ENCODE measurements at regions not wholly inside any gene's neighbourhood (a gene's known extent, or its start where the extent isn't known, plus 50 kb on each side); places are given as distances from the start of the nearest gene placed in this dataset.

- Mint-ChIP-seq H3K27ac (no peak overlapping the region), H3K4me3 (no peak overlapping the region), H3K27me3 (ENCODE audit: insufficient read depth, low read depth, poor library complexity) (peaks cover 6% of the 10 kb centered on the region)
Observed at GRCh38 chr13:22085001-22085400, 414.1 kb downstream of the FGF9 start.

More at GRCh38 chr13:22085001-22085400, 414.1 kb downstream of the FGF9 start:
- H2AFZ ChIP-seq: no peak overlapping the region
- H3K9me2 ChIP-seq (ENCODE audit: insufficient read depth): no peaks in the 10 kb centered on the region
- no peak overlapping the region for H3K4me3 ChIP-seq
- no peak overlapping the region for H3K27ac ChIP-seq (ENCODE audit: low read depth)
- Mint-ChIP-seq H3K36me3 (ENCODE audit: low read depth) (no peaks in the 10 kb centered on the region), H3K9me3 (no peaks in the 10 kb centered on the region), H3K4me1 (peaks cover 16% of the 10 kb centered on the region)
- H3K4me2 ChIP-seq: no peak overlapping the region
- no peaks in the 10 kb centered on the region; the same call in 1 of the 2 replicates for H3K4me1 ChIP-seq (ENCODE audit: insufficient read depth)
- TF ChIP-seq REST (IDR thresholded peaks at IDR 0.05; ENCODE audit: unreplicated experiment) (no peak), CREB1 (CRISPR knock-in tag; IDR thresholded peaks at IDR 0.05; ENCODE audit: low read depth) (no peak), ZNF114 (CRISPR knock-in tag; IDR thresholded peaks at IDR 0.05) (no peak), ZNF331 (CRISPR knock-in tag; IDR thresholded peaks at IDR 0.05; ENCODE audit: low read depth) (no peak), CTCF (conservative IDR thresholded peaks at IDR 0.05; ENCODE audit: low read depth in 2 of 2) (no peak), EZH2 (IDR thresholded peaks at IDR 0.05; ENCODE audit: low read depth, unreplicated experiment) (no peak), ETS1 (IDR thresholded peaks at IDR 0.05) (no peak), ZNF462 (CRISPR knock-in tag; IDR thresholded peaks at IDR 0.05) (no peak), EZH2phosphoT487 (IDR thresholded peaks at IDR 0.05; ENCODE audit: unreplicated experiment) (no peak), NANOG (IDR thresholded peaks at IDR 0.05; ENCODE audit: borderline replicate concordance) (no peak), STAT1 (IDR thresholded peaks at IDR 0.05; ENCODE audit: unreplicated experiment) (no peak), POLR2AphosphoS5 (IDR thresholded peaks at IDR 0.05; ENCODE audit: low read depth) (no peak), JUNB (IDR thresholded peaks at IDR 0.05; ENCODE audit: unreplicated experiment) (no peak)
- no peaks in the 10 kb centered on the region for H3K36me3 ChIP-seq (ENCODE audit: insufficient read depth)
- H3K27me3 ChIP-seq (ENCODE audit: insufficient read depth): peaks cover 6% of the 10 kb centered on the region
- peaks cover 11% of the 10 kb centered on the region; the same call in 1 of the 2 replicates for H3K79me2 ChIP-seq (replicated peaks; ENCODE audit: insufficient read depth)
- DNase-seq (ENCODE audit: low spot score) (no peak), ATAC-seq (no peak)
- no peaks in the 10 kb centered on the region; the same call in 1 of the 2 replicates for H4K20me1 ChIP-seq (replicated peaks; ENCODE audit: insufficient read depth)
- no peaks in the 10 kb centered on the region for H3F3A ChIP-seq (replicated peaks; ENCODE audit: low read depth)

Data from GM23338 (cell line).